ENCODE measurements at regions not wholly inside any gene's neighbourhood (a gene's known extent, or its start where the extent isn't known, plus 50 kb on each side); places are given as distances from the start of the nearest gene placed in this dataset.

DNA sequence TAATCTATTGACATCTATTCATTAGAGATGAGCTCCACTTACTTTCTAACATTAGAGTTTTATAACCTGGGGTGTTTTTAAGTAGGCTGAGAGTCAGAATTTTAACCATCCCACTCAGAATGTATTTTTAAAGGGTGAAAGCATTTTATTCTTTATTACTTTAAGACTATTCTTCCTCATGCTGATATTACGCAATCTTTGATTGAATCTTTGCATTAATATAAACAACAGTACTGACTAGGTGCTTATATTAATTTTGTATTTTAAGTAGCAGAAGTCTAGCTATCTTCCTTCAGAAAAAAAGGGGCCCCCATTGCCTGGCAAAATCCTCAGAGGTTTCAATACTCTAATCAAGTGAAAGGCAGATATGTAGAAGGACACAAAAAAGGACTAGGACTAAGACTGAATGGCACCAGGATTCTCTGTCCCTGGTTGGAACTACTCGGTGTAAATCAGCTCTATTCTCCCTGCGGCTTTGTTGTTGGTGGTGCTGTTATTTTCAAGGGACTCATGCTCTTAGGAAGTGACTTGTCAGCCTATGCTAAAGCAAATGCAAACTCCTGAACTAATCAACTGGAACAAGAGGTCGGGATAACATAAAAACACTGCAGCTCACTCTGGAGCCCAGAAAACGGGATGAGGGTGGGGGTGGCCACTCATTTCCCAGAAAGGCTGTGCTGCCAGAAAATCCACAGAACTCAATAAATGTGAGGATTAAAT is 1324.4 kb downstream of the GRIK2 start:
- no peak for DNase-seq (ENCODE audit: low spot score)
- no peaks in the 10 kb centered on the region for H3K36me3 Mint-ChIP-seq (ENCODE audit: low read depth)
- no peak overlapping the region for H3K27ac Mint-ChIP-seq (ENCODE audit: unreplicated experiment)
- H3K9me3 Mint-ChIP-seq (ENCODE audit: low read depth): no peaks in the 10 kb centered on the region
- H3K4me3 Mint-ChIP-seq (ENCODE audit: unreplicated experiment): no peak overlapping the region
- TF ChIP-seq, protein P1, sequence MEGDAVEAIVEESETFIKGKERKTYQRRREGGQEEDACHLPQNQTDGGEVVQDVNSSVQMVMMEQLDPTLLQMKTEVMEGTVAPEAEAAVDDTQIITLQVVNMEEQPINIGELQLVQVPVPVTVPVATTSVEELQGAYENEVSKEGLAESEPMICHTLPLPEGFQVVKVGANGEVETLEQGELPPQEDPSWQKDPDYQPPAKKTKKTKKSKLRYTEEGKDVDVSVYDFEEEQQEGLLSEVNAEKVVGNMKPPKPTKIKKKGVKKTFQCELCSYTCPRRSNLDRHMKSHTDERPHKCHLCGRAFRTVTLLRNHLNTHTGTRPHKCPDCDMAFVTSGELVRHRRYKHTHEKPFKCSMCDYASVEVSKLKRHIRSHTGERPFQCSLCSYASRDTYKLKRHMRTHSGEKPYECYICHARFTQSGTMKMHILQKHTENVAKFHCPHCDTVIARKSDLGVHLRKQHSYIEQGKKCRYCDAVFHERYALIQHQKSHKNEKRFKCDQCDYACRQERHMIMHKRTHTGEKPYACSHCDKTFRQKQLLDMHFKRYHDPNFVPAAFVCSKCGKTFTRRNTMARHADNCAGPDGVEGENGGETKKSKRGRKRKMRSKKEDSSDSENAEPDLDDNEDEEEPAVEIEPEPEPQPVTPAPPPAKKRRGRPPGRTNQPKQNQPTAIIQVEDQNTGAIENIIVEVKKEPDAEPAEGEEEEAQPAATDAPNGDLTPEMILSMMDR (IDR thresholded peaks at IDR 0.05): no peak
- H3K27me3 Mint-ChIP-seq (ENCODE audit: low read depth): no peaks in the 10 kb centered on the region
- no peaks in the 10 kb centered on the region for H3K4me1 Mint-ChIP-seq (ENCODE audit: low read depth)

- no peaks in the 10 kb centered on the region for H3K4me1 Mint-ChIP-seq (ENCODE audit: low read depth)
- no peaks in the 10 kb centered on the region for H3K27me3 Mint-ChIP-seq (ENCODE audit: low read depth)
- H3K36me3 Mint-ChIP-seq (ENCODE audit: low read depth): no peaks in the 10 kb centered on the region
- no peak for DNase-seq (ENCODE audit: low spot score)
- TF ChIP-seq, protein P1 (IDR thresholded peaks at IDR 0.05): no peak
- no peaks in the 10 kb centered on the region for H3K9me3 Mint-ChIP-seq (ENCODE audit: low read depth)
- H3K27ac Mint-ChIP-seq (ENCODE audit: unreplicated experiment): no peak overlapping the region
- H3K4me3 Mint-ChIP-seq (ENCODE audit: unreplicated experiment): no peak overlapping the region
These were observed 1323.7 kb downstream of the GRIK2 start for GRCh38 chr6:102717252-102717651.

GRCh38 chr6:102701019-102701418 is 1307.5 kb downstream of the GRIK2 start:
- Mint-ChIP-seq H3K36me3 (ENCODE audit: low read depth) (no peaks in the 10 kb centered on the region), H3K27ac (ENCODE audit: unreplicated experiment) (no peak overlapping the region), H3K9me3 (ENCODE audit: low read depth) (no peaks in the 10 kb centered on the region), H3K27me3 (ENCODE audit: low read depth) (no peaks in the 10 kb centered on the region), H3K4me3 (ENCODE audit: unreplicated experiment) (no peak overlapping the region), H3K4me1 (ENCODE audit: low read depth) (no peaks in the 10 kb centered on the region)
- TF ChIP-seq, protein P1 (IDR thresholded peaks at IDR 0.05): no peak
- DNase-seq (ENCODE audit: low spot score): no peak

DNA sequence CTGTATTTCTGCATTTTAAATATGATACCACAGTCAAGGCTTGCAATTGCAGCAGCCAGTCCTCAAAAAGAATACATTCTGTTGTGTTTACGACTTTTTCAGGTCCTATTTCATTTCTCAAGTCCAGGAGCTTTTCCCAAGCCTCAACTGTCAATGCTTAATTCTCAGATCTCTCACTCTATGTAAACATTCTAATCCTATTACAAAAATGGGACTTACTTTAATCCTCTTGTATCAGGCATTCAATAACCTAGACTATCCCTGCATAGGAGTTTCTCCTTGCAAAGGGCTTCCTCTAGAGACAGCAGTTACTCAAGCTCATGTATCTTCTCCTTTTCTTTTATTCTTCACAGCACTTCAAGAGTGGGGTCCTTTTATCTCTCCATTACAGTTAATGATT is 1293.0 kb downstream of the GRIK2 start:
- Mint-ChIP-seq H3K36me3 (ENCODE audit: low read depth) (no peaks in the 10 kb centered on the region), H3K27me3 (ENCODE audit: low read depth) (no peaks in the 10 kb centered on the region), H3K27ac (ENCODE audit: unreplicated experiment) (no peak overlapping the region), H3K4me3 (ENCODE audit: unreplicated experiment) (no peak overlapping the region), H3K4me1 (ENCODE audit: low read depth) (no peaks in the 10 kb centered on the region), H3K9me3 (ENCODE audit: low read depth) (peaks cover 4% of the 10 kb centered on the region)
- no peak for DNase-seq (ENCODE audit: low spot score)
- TF ChIP-seq, protein P1 (IDR thresholded peaks at IDR 0.05): no peak

DNA sequence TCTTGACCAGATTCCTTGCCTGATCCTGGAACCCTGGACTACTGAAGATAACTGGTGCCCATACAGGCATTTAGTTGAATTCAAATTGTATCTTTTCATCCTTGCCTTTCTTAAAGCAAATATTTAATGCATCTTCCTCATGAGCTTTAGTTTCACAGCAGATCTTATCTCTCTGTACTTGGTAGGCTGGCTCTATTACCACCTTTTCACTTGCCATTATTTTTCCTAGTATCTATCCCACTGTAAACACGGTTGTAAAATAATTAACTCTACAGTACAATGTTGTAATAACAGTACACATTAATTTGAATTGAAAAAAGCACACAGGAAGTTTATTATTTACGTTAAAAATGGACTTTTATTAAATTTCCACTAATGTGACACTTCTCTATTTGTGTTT is 1286.9 kb downstream of the GRIK2 start:
- Mint-ChIP-seq H3K27ac (ENCODE audit: unreplicated experiment) (no peak overlapping the region), H3K4me1 (ENCODE audit: low read depth) (no peaks in the 10 kb centered on the region), H3K9me3 (ENCODE audit: low read depth) (no peaks in the 10 kb centered on the region), H3K4me3 (ENCODE audit: unreplicated experiment) (no peak overlapping the region), H3K27me3 (ENCODE audit: low read depth) (no peaks in the 10 kb centered on the region), H3K36me3 (ENCODE audit: low read depth) (no peaks in the 10 kb centered on the region)
- TF ChIP-seq, protein P1 (IDR thresholded peaks at IDR 0.05): no peak
- no peak for DNase-seq (ENCODE audit: low spot score)
